Uterus (tissue), 2 donors: ENCODE measurements at regions not wholly inside any gene's neighbourhood (a gene's known extent, or its start where the extent isn't known, plus 50 kb on each side); places are given as distances from the start of the nearest gene placed in this dataset.
"Not testable (repeated sequence)": the region's sequence is repeated elsewhere in the genome, so short reads cannot be mapped to it uniquely, and the experiment has no call there.

Experiments used
- POLR2A ChIP-seq, 2 donors: fragments of 450-650 bp; IDR thresholded peaks; one replicate each; pipeline ENCODE4 v1.6.1; 2016; ENCODE audit warnings: antibody characterized with exemption in 2 of 2, mild to moderate bottlenecking in 1 of 2, moderate library complexity in 1 of 2
- TF ChIP-seq, protein P1 (sequence below), 4 experiments: fragments of 200-600 bp in 2 of 4; fragments of 450-650 bp in 2 of 4; sonication (generic) in 2 of 4; IDR thresholded peaks; one replicate each; pipeline ENCODE4 v1.5.1; 2016 to 2019; ENCODE audit warnings: antibody characterized with exemption in 4 of 4, mild to moderate bottlenecking in 2 of 4, moderate library complexity in 1 of 4

DNA sequence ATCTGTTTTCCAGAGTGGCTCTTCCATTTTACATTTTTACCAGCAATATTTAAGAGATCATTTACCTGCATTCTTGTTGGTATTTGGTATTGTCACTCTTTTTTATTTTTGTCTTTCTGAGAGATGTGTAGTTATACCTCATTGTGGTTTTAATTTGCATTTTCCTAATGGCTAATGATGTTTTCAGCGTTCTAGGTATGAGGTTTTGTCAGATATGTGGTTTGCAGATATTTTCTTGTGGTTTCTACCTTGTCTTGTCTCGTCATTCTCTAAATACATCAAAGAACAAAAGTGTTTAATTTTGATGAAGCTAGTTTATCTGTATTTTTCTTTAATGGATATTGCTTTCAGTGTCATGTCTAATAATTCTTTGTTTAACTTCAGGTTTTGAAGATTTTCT is 110.9 kb upstream of the PLGLB1 start:
- TF ChIP-seq POLR2A (IDR thresholded peaks at IDR 0.05) = not testable (repeated sequence)
- TF ChIP-seq, protein P1, sequence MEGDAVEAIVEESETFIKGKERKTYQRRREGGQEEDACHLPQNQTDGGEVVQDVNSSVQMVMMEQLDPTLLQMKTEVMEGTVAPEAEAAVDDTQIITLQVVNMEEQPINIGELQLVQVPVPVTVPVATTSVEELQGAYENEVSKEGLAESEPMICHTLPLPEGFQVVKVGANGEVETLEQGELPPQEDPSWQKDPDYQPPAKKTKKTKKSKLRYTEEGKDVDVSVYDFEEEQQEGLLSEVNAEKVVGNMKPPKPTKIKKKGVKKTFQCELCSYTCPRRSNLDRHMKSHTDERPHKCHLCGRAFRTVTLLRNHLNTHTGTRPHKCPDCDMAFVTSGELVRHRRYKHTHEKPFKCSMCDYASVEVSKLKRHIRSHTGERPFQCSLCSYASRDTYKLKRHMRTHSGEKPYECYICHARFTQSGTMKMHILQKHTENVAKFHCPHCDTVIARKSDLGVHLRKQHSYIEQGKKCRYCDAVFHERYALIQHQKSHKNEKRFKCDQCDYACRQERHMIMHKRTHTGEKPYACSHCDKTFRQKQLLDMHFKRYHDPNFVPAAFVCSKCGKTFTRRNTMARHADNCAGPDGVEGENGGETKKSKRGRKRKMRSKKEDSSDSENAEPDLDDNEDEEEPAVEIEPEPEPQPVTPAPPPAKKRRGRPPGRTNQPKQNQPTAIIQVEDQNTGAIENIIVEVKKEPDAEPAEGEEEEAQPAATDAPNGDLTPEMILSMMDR (IDR thresholded peaks at IDR 0.05) = not testable (repeated sequence)
